WERI-Rb-1 (cell line): ENCODE measurements at regions not wholly inside any gene's neighbourhood (a gene's known extent, or its start where the extent isn't known, plus 50 kb on each side); places are given as distances from the start of the nearest gene placed in this dataset.

Experiments
- DNase-seq: peaks from one replicate; pipeline ENCODE4 v3.0.0-alpha.2; 2020
- H3K27ac ChIP-seq: fragments of 250-450 bp; sonication (Bioruptor Pico); 2 replicates; pipeline ENCODE4 v1.5.1; 2020; ENCODE audit warnings: mild to moderate bottlenecking, moderate library complexity
- H3K27me3 ChIP-seq: fragments of 250-450 bp; sonication (Bioruptor Pico); 2 replicates; pipeline ENCODE4 v1.5.1; 2021; ENCODE audit warnings: mild to moderate bottlenecking, low read depth, moderate library complexity; ENCODE audit not compliant: insufficient read depth, severe bottlenecking
- H3K36me3 ChIP-seq: fragments of 250-450 bp; sonication (Bioruptor Pico); 2 replicates; pipeline ENCODE4 v1.5.1; 2020; ENCODE audit warnings: mild to moderate bottlenecking, moderate library complexity
- H3K4me3 ChIP-seq: 2 replicates; pipeline ENCODE4 v1.5.1; 2011; ENCODE audit warnings: low read depth, mild to moderate bottlenecking, control low read depth, low read length
- H3K9me3 ChIP-seq: fragments of 250-450 bp; sonication (Bioruptor Pico); 2 replicates; pipeline ENCODE4 v1.5.1; 2021; ENCODE audit warnings: mild to moderate bottlenecking, moderate library complexity; ENCODE audit not compliant: severe bottlenecking
- TF ChIP-seq, protein P1 (sequence below): IDR thresholded peaks from 2 replicates; pipeline ENCODE4 v1.5.1; 2011; ENCODE audit warnings: low read depth, mild to moderate bottlenecking, control low read depth, inconsistent platforms, low read length

DNA sequence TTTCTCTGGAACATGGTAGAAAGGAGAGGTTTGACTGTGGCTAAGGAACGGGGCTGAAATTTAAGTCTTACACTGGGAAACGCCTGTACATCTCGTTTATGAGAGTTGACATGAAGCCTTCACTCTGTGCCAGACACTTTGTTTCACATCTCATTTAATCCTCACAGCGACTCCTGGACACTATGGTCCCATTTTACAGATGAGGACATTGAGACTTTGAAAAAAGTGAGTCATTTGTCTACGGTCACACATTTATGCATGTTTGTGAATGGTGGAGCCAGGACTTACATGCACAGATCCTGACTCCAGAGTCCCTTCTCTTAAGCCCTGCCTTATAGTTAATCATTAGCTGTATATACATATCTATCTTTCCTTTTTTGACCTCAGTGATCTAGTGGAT, 318.4 kb upstream of the EEF2KMT start:
- Histone ChIP-seq H3K27ac (no peak overlapping the region), H3K27me3 (no peaks in the 10 kb centered on the region), H3K9me3 (no peaks in the 10 kb centered on the region), H3K4me3 (no peak overlapping the region), H3K36me3 (no peaks in the 10 kb centered on the region)
- TF ChIP-seq, protein P1, sequence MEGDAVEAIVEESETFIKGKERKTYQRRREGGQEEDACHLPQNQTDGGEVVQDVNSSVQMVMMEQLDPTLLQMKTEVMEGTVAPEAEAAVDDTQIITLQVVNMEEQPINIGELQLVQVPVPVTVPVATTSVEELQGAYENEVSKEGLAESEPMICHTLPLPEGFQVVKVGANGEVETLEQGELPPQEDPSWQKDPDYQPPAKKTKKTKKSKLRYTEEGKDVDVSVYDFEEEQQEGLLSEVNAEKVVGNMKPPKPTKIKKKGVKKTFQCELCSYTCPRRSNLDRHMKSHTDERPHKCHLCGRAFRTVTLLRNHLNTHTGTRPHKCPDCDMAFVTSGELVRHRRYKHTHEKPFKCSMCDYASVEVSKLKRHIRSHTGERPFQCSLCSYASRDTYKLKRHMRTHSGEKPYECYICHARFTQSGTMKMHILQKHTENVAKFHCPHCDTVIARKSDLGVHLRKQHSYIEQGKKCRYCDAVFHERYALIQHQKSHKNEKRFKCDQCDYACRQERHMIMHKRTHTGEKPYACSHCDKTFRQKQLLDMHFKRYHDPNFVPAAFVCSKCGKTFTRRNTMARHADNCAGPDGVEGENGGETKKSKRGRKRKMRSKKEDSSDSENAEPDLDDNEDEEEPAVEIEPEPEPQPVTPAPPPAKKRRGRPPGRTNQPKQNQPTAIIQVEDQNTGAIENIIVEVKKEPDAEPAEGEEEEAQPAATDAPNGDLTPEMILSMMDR, result no peak
- DNase-seq, result no peak

DNA sequence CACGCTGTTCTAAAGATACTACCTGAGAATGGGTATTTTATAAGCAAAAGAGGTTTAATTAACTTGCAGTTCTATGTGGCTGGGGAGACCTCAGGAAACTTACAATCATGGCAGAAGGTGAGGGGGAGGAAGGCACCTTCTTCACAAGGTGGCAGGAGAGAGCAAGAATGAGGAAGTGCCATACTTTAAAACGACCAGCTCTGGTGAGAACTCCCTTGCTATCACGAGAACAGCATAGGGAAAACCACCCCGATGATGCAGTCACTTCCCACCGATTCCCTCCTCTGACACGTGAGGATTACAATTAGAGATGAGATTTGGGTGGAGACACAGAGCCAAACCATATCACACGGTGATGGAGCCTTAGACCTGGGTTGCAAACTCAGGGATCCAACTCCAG, 317.5 kb upstream of the EEF2KMT start:
- no peaks in the 10 kb centered on the region for H3K36me3 ChIP-seq
- no peak overlapping the region for H3K4me3 ChIP-seq
- DNase-seq, result peak; percentile 16
- TF ChIP-seq, protein P1, result peak; percentile 43
- no peaks in the 10 kb centered on the region for H3K9me3 ChIP-seq
- H3K27ac ChIP-seq, result no peak overlapping the region
- H3K27me3 ChIP-seq, result no peaks in the 10 kb centered on the region

DNA sequence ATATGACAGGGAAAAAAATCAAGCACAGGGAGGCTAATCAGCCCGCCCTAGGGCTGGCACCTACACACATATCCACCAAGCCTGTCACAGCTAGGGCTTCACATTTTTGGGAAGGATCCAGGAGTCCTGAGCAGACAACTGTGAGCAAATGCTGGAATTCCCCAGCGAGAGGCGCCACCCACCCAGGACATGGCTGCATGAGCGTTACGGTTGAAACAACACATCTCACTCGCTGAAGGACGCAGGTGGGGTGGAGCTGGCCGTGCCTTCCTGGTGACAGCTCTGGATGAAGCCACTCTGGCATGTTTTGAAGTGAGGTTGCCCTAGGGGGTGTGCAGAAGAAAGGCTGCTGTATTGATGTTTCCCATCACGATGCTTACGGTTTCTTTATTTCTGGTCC, 315.1 kb upstream of the EEF2KMT start:
- TF ChIP-seq, protein P1, result peak; percentile 76
- H3K36me3 ChIP-seq, result no peaks in the 10 kb centered on the region
- H3K27me3 ChIP-seq, result no peaks in the 10 kb centered on the region
- H3K27ac ChIP-seq, result no peak overlapping the region
- DNase-seq, result peak; percentile 61
- H3K4me3 ChIP-seq, result no peak overlapping the region
- H3K9me3 ChIP-seq, result no peaks in the 10 kb centered on the region

DNA sequence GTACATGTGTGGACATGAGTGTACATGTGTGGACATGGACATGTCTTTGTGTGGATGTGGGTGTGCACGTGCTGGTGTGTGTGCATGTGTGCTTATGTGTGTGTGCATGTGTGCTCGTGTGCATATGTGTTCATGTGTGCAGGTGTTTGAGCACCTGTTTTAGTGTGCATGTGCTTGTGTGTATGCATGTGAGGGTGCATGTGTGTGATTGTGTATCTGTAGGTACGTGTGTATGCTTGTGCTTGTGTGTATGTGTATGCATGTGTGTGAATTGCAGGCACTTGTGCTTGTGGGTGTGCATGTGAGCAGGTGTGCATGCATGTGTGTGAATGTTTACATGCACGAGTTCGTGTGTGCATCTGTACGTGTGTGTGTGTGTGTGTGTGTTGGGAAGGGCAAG, 300.6 kb upstream of the EEF2KMT start:
- Histone ChIP-seq H3K4me3 (no peak overlapping the region), H3K36me3 (no peaks in the 10 kb centered on the region), H3K9me3 (no peaks in the 10 kb centered on the region), H3K27ac (no peak overlapping the region), H3K27me3 (no peaks in the 10 kb centered on the region)
- TF ChIP-seq, protein P1, result no peak
- no peak for DNase-seq

DNA sequence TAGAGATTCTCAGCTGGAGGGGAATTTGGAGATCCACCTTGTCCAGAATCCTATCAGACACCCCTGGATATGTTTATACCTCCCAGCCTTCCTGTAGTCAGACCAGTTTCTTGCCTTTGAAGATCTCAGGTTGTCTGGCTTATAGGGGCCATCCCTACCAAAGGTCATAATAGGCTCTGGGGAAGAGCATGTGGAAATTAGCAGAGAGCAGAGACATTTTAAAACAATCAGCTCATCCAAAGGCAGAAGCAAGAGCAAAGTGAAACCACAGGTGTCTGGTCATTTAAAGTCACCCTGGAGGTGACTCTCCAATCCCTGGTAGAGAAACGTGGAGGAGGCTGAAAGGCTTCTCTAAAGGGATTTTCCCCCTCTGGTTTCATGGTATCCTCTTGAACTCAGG, 299.3 kb upstream of the EEF2KMT start:
- H3K4me3 ChIP-seq, result no peak overlapping the region
- no peaks in the 10 kb centered on the region for H3K36me3 ChIP-seq
- H3K9me3 ChIP-seq, result no peaks in the 10 kb centered on the region
- no peaks in the 10 kb centered on the region for H3K27me3 ChIP-seq
- no peak overlapping the region for H3K27ac ChIP-seq
- DNase-seq, result no peak
- TF ChIP-seq, protein P1, result no peak

DNA sequence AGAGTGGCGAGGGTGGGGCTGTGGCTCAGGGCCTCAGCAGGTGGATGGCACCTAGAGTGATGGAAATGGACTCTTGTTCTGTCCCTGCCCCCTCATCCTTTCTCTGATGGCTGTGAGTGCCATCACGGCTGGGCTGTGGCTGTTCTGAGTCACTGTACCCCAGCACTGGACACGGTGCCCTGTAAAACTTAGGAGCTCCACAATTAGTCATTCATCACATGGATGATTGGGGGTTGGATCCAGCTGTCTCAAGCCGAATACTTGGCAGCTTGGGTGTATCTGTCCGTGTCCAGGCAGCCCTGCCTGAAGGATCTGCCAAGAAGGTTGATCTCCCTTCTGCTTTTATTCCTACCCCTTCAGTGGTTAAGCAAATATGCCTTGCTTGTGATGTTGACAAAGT, 295.5 kb upstream of the EEF2KMT start:
- no peaks in the 10 kb centered on the region for H3K36me3 ChIP-seq
- no peaks in the 10 kb centered on the region for H3K27me3 ChIP-seq
- TF ChIP-seq, protein P1, result no peak
- no peak overlapping the region for H3K27ac ChIP-seq
- no peak overlapping the region for H3K4me3 ChIP-seq
- DNase-seq, result no peak
- no peaks in the 10 kb centered on the region for H3K9me3 ChIP-seq
